ENCODE measurements at regions not wholly inside any gene's neighbourhood (a gene's known extent, or its start where the extent isn't known, plus 50 kb on each side); places are given as distances from the start of the nearest gene placed in this dataset.
A peak's percentile ranks its signal among the peaks of the same experiment; 100 is the strongest.

DNA sequence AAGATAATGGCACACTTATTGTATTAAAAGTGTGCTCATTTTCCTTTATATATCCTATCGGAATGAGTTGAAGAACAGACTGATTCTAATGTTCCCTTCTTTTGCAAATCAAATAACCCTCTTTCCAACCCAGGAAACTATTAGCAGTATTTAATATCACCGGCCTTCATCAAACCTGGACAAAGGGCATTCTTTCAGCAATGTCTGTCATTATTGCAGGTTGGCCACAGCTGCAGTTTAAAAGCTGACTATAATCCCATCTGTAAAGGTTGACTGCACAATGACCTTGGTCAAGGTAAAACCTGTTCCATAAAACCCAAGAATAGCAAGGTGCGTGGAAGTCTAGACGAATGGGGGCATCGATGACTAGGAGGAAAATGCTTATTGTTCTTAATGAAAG lies 472.3 kb upstream of the SOX5 start:
- Mint-ChIP-seq H3K27ac (no peak overlapping the region), H3K9me3 (no peaks in the 10 kb centered on the region), H3K36me3 (no peaks in the 10 kb centered on the region), H3K4me1 (no peaks in the 10 kb centered on the region), H3K4me3 (no peak overlapping the region), H3K27me3 (ENCODE audit: low read depth in 2 of 2) (no peaks in the 10 kb centered on the region)
- WGBS (ENCODE audit: insufficient coverage), result 98% methylated on average over 5 of the region's 5 CpGs
- H3K9me3 ChIP-seq (ENCODE audit: control insufficient read depth, insufficient read depth, low read length), result no peaks in the 10 kb centered on the region
- H3K4me3 ChIP-seq (ENCODE audit: low read length), result no peak overlapping the region
- intact Hi-C loops (cut with micrococcal nuclease), result no loop called here
- H3K27me3 ChIP-seq (ENCODE audit: control insufficient read depth, insufficient read depth, low read length), result no peaks in the 10 kb centered on the region
- no peaks in the 10 kb centered on the region for H3K4me1 ChIP-seq (ENCODE audit: control insufficient read depth, insufficient read depth, low read length)
- DNase-seq (no peak), ATAC-seq (no peak)
- no peak overlapping the region for H3K27ac ChIP-seq (ENCODE audit: low read length)
- TF ChIP-seq, protein P1, sequence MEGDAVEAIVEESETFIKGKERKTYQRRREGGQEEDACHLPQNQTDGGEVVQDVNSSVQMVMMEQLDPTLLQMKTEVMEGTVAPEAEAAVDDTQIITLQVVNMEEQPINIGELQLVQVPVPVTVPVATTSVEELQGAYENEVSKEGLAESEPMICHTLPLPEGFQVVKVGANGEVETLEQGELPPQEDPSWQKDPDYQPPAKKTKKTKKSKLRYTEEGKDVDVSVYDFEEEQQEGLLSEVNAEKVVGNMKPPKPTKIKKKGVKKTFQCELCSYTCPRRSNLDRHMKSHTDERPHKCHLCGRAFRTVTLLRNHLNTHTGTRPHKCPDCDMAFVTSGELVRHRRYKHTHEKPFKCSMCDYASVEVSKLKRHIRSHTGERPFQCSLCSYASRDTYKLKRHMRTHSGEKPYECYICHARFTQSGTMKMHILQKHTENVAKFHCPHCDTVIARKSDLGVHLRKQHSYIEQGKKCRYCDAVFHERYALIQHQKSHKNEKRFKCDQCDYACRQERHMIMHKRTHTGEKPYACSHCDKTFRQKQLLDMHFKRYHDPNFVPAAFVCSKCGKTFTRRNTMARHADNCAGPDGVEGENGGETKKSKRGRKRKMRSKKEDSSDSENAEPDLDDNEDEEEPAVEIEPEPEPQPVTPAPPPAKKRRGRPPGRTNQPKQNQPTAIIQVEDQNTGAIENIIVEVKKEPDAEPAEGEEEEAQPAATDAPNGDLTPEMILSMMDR (IDR thresholded peaks at IDR 0.05), result no peak
- no peaks in the 10 kb centered on the region for H3K36me3 ChIP-seq (ENCODE audit: control insufficient read depth, insufficient read depth, low read length)

DNA sequence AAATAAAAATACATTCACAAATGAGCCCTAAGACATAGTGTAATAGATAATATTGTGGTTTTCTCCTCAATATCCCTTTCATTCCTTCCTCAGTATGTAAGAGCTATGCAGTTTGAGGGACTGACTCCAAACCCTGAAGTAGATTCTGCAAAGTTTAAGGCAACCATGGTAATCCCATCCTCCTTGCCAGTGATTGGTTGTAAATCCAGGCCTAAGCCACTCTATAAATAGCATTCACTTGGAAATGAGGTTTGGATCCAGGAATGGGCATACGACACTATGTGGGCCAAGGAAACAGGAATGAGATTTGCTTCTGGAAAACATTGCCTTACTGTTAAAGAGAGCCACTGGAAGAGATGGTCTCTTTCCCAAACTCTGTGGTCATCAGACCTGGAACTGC lies 468.7 kb upstream of the SOX5 start:
- Mint-ChIP-seq H3K36me3 (no peaks in the 10 kb centered on the region), H3K4me1 (peaks cover 0 to 6% of the 10 kb centered on the region in 2 donors), H3K9me3 (no peaks in the 10 kb centered on the region), H3K4me3 (no peak overlapping the region), H3K27ac (no peak overlapping the region), H3K27me3 (ENCODE audit: low read depth in 2 of 2) (no peaks in the 10 kb centered on the region)
- Histone ChIP-seq H3K27ac (ENCODE audit: low read length) (no peak overlapping the region), H3K27me3 (ENCODE audit: control insufficient read depth, insufficient read depth, low read length) (no peaks in the 10 kb centered on the region), H3K4me1 (ENCODE audit: control insufficient read depth, insufficient read depth, low read length) (no peaks in the 10 kb centered on the region), H3K9me3 (ENCODE audit: control insufficient read depth, insufficient read depth, low read length) (no peaks in the 10 kb centered on the region), H3K4me3 (ENCODE audit: low read length) (no peak overlapping the region), H3K36me3 (ENCODE audit: control insufficient read depth, insufficient read depth, low read length) (no peaks in the 10 kb centered on the region)
- TF ChIP-seq, protein P1 (IDR thresholded peaks at IDR 0.05), result no peak
- 90% methylated on average over 1 of the region's 1 CpG for WGBS (ENCODE audit: insufficient coverage)
- DNase-seq, result no peak
- ATAC-seq, result no peak
- intact Hi-C loops (cut with micrococcal nuclease), result no loop called here

DNA sequence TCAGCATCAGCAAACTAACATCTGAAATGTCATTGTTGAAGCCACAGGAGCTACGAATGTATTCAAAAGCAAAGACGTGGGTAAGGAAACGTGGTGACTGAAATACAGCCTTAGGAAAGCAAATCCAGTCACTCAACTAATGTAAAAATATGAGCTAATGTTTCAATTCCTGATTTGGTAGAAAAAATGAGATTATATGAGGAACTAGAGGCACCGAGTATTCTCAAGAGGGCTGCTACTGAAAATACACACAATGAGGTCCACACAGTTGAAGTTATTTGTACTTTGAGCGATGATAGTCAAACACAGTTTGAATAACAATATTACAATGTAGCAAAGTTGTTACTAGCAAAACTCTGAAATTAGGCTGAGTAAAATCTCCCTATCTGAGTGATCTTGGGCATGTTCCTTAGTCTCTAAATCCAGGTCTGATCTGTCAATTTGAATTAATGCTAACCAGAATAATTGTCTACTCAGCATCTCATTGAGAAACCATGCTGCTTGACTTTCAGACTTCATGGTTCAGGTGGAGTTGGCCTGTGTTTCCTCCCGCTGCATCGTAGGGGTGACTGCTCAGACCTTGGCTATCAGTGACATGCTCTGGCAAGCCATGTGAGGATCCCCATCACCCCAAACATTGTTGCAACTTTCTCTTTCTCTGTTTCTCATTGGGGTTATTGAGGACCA lies 467.1 kb upstream of the SOX5 start:
- 65% methylated on average over 6 of the region's 7 CpGs for WGBS (ENCODE audit: insufficient coverage)
- no peak for DNase-seq
- peak overlapping the region; percentile 14 for H3K27ac ChIP-seq (ENCODE audit: low read length)
- TF ChIP-seq, protein P1 (IDR thresholded peaks at IDR 0.05), result no peak
- Mint-ChIP-seq H3K27me3 (ENCODE audit: low read depth in 2 of 2) (no peaks in the 10 kb centered on the region), H3K36me3 (no peaks in the 10 kb centered on the region), H3K27ac (no peak overlapping the region), H3K9me3 (no peaks in the 10 kb centered on the region), H3K4me3 (no peak overlapping the region), H3K4me1 (peaks cover 0 to 6% of the 10 kb centered on the region in 2 donors)
- no peaks in the 10 kb centered on the region for H3K4me1 ChIP-seq (ENCODE audit: control insufficient read depth, insufficient read depth, low read length)
- H3K36me3 ChIP-seq (ENCODE audit: control insufficient read depth, insufficient read depth, low read length), result no peaks in the 10 kb centered on the region
- H3K9me3 ChIP-seq (ENCODE audit: control insufficient read depth, insufficient read depth, low read length), result no peaks in the 10 kb centered on the region
- no peaks in the 10 kb centered on the region for H3K27me3 ChIP-seq (ENCODE audit: control insufficient read depth, insufficient read depth, low read length)
- H3K4me3 ChIP-seq (ENCODE audit: low read length), result no peak overlapping the region
- intact Hi-C loops (cut with micrococcal nuclease), result no loop called here
- no peak for ATAC-seq

DNA sequence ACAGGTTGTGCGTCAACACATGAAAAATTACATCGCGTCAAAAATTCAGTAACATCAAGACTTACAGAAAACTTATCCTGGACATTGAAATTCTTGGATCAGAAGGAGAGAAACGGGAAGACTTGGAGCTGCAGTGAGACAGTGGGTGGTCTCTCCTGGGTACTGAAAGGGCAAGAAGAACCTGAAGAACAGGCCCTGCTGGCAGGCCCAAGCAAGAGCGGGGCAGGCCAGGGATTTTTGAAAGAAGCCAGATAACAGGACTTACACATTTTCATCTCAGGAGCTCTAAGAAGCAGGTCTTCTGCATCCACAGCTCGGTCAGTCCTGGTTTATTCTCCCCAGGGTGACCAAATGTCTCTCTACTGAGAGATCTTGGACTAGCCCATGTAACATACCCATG lies 466.5 kb upstream of the SOX5 start:
- H3K27ac Mint-ChIP-seq, result no peak overlapping the region
- no peak overlapping the region for H3K4me3 Mint-ChIP-seq
- H3K4me1 ChIP-seq (ENCODE audit: control insufficient read depth, insufficient read depth, low read length), result no peaks in the 10 kb centered on the region
- no peaks in the 10 kb centered on the region for H3K27me3 Mint-ChIP-seq (ENCODE audit: low read depth in 2 of 2)
- no peak overlapping the region for H3K4me3 ChIP-seq (ENCODE audit: low read length)
- no peak for DNase-seq
- TF ChIP-seq, protein P1 (IDR thresholded peaks at IDR 0.05), result no peak
- intact Hi-C loops (cut with micrococcal nuclease), result no loop called here
- H3K9me3 Mint-ChIP-seq, result no peaks in the 10 kb centered on the region
- H3K36me3 Mint-ChIP-seq, result no peaks in the 10 kb centered on the region
- no peaks in the 10 kb centered on the region for H3K36me3 ChIP-seq (ENCODE audit: control insufficient read depth, insufficient read depth, low read length)
- no peaks in the 10 kb centered on the region for H3K9me3 ChIP-seq (ENCODE audit: control insufficient read depth, insufficient read depth, low read length)
- H3K27ac ChIP-seq (ENCODE audit: low read length), result peak overlapping the region; percentile 14
- no peaks in the 10 kb centered on the region for H3K27me3 ChIP-seq (ENCODE audit: control insufficient read depth, insufficient read depth, low read length)
- H3K4me1 Mint-ChIP-seq, result peaks cover 0 to 6% of the 10 kb centered on the region in 2 donors
- 91% methylated on average over 6 of the region's 6 CpGs for WGBS (ENCODE audit: insufficient coverage)
- ATAC-seq, result no peak
